ENCODE measurements at regions not wholly inside any gene's neighbourhood (a gene's known extent, or its start where the extent isn't known, plus 50 kb on each side); places are given as distances from the start of the nearest gene placed in this dataset.

DNA sequence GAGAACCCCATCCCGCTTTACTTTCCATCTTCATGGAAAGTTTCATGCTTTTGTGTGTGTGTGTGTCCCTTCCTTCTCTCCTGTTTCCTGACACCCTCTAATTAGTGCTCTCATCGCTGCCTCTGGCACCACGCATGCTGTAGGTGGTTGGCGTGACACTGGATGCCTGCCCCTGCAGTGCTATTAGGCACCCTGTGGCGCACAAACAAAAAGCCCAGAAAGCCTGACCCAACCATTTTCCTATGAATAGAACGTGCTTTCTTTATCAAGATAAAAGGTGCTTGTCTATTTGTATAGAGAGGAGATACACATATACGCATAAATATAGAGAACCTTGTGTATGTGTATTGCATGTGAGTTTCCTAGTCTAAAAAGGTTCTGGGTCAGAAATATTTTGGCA, 120.8 kb upstream of the CDCA7L start:
- POLR2A ChIA-PET: no interaction called here
- 18% methylated on average over 7 of the region's 7 CpGs for WGBS (ENCODE audit: low lambda C conversion rate)
- TF ChIP-seq GABPA (IDR thresholded peaks at IDR 0.05; ENCODE audit: low read depth) (no peak), EZH2phosphoT487 (IDR thresholded peaks at IDR 0.05; ENCODE audit: borderline replicate concordance, low read depth) (no peak), FOXM1 (IDR thresholded peaks at IDR 0.05; ENCODE audit: low read depth) (no peak), NFIC (IDR thresholded peaks at IDR 0.05; ENCODE audit: borderline replicate concordance) (no peak)
- TF ChIP-seq, protein P1, sequence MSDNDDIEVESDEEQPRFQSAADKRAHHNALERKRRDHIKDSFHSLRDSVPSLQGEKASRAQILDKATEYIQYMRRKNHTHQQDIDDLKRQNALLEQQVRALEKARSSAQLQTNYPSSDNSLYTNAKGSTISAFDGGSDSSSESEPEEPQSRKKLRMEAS (IDR thresholded peaks at IDR 0.05; ENCODE audit: low read depth): no peak
- TF ChIP-seq, protein P2, sequence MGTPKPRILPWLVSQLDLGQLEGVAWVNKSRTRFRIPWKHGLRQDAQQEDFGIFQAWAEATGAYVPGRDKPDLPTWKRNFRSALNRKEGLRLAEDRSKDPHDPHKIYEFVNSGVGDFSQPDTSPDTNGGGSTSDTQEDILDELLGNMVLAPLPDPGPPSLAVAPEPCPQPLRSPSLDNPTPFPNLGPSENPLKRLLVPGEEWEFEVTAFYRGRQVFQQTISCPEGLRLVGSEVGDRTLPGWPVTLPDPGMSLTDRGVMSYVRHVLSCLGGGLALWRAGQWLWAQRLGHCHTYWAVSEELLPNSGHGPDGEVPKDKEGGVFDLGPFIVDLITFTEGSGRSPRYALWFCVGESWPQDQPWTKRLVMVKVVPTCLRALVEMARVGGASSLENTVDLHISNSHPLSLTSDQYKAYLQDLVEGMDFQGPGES (IDR thresholded peaks at IDR 0.05; ENCODE audit: low read depth, low read length): no peak

DNA sequence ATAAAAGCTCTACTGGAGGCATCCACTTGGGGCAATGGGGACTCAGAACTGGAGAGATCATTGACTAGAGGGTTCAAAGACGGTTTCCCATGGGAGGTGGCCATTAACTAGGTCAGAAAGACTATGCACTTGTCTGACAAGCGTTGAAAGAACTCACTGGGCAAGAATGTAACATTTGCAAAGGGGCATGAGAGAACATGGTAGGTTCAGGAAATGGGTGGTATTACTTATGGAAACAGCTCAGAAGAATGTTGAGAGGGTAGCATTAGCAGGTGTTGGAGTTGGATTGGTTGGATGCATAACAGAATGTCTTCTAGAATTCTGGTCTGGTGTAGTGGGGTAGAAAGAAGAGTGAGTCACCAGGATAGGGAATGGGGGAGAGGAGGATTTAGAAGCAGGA, 119.1 kb upstream of the CDCA7L start:
- POLR2A ChIA-PET: no interaction called here
- H3K4me3 ChIP-seq (ENCODE audit: low read depth in 2 of 2, low read length in 1 of 2): no peak overlapping the region
- CTCF ChIA-PET: interaction anchor here (7.1 kb wide), 1 partner anchor 19 kb away, joined by 53 read pairs; no protein-coding TSS in a partner anchor
- H3K36me3 ChIP-seq (replicated peaks in 1 of 2; ENCODE audit: control insufficient read depth in 1 of 2, insufficient read depth in 2 of 2, low read length in 1 of 2): no peaks in the 10 kb centered on the region
- H3K27me3 ChIP-seq (ENCODE audit: insufficient read depth): peaks cover 36% of the 10 kb centered on the region; the same call in 1 of the 2 replicates
- H3K9ac ChIP-seq: no peak overlapping the region
- no peaks in the 10 kb centered on the region for H3K79me2 ChIP-seq (ENCODE audit: insufficient read depth)
- no peaks in the 10 kb centered on the region for H3K4me1 ChIP-seq (ENCODE audit: control insufficient read depth in 1 of 2, insufficient read depth in 2 of 2, low read depth in 1 of 2, low read length in 1 of 2)
- no peaks in the 10 kb centered on the region for H3K9me3 ChIP-seq
- H3K9me2 ChIP-seq: no peaks in the 10 kb centered on the region
- H3F3A ChIP-seq (replicated peaks; ENCODE audit: insufficient read depth): no peaks in the 10 kb centered on the region
- TF ChIP-seq GABPA (IDR thresholded peaks at IDR 0.05; ENCODE audit: low read depth) (no peak), NRF1 (IDR thresholded peaks at IDR 0.05; ENCODE audit: low read depth, low read length) (no peak), ELF1 (IDR thresholded peaks at IDR 0.05) (no peak), EZH2phosphoT487 (IDR thresholded peaks at IDR 0.05; ENCODE audit: borderline replicate concordance, low read depth) (no peak), FOSL2 (IDR thresholded peaks at IDR 0.05; ENCODE audit: borderline replicate concordance, low read depth) (no peak), SIN3A (IDR thresholded peaks at IDR 0.05; ENCODE audit: borderline replicate concordance, low read depth, low read length) (no peak), SMC3 (IDR thresholded peaks at IDR 0.05; ENCODE audit: low read depth, low read length) (no peak), YY1 (IDR thresholded peaks at IDR 0.05; ENCODE audit: low read depth) (no peak), TAF1 (IDR thresholded peaks at IDR 0.05; ENCODE audit: borderline replicate concordance, low read depth, low read length) (no peak), RAD21 (IDR thresholded peaks at IDR 0.05; ENCODE audit: low read length) (no peak), RXRA (IDR thresholded peaks at IDR 0.05; ENCODE audit: borderline replicate concordance, low read depth) (no peak), FOXJ3 (CRISPR knock-in tag; IDR thresholded peaks at IDR 0.05) (no peak)
- TF ChIP-seq, protein P2 (IDR thresholded peaks at IDR 0.05; ENCODE audit: low read depth, low read length): no peak
- TF ChIP-seq, protein P3, sequence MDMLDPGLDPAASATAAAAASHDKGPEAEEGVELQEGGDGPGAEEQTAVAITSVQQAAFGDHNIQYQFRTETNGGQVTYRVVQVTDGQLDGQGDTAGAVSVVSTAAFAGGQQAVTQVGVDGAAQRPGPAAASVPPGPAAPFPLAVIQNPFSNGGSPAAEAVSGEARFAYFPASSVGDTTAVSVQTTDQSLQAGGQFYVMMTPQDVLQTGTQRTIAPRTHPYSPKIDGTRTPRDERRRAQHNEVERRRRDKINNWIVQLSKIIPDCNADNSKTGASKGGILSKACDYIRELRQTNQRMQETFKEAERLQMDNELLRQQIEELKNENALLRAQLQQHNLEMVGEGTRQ (IDR thresholded peaks at IDR 0.05; ENCODE audit: borderline replicate concordance, low read depth, low read length): no peak
- TF ChIP-seq, protein P4, sequence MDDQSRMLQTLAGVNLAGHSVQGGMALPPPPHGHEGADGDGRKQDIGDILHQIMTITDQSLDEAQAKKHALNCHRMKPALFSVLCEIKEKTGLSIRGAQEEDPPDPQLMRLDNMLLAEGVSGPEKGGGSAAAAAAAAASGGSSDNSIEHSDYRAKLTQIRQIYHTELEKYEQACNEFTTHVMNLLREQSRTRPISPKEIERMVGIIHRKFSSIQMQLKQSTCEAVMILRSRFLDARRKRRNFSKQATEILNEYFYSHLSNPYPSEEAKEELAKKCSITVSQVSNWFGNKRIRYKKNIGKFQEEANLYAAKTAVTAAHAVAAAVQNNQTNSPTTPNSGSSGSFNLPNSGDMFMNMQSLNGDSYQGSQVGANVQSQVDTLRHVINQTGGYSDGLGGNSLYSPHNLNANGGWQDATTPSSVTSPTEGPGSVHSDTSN (IDR thresholded peaks at IDR 0.05): no peak
- no peak overlapping the region for H3K4me2 ChIP-seq
- WGBS (ENCODE audit: low lambda C conversion rate): 3% methylated on average over 2 of the region's 2 CpGs
- DNase-seq: no peak
- no peak overlapping the region for H2AFZ ChIP-seq (ENCODE audit: low read depth)
- no peak overlapping the region for H3K27ac ChIP-seq (ENCODE audit: low read depth in 2 of 2, low read length in 1 of 2)
- no peaks in the 10 kb centered on the region for H4K20me1 ChIP-seq (ENCODE audit: insufficient read depth)

More for the DNA sequence above, 120.8 kb upstream of the CDCA7L start:
- H3K9ac ChIP-seq: no peak overlapping the region
- no peak overlapping the region for H2AFZ ChIP-seq (ENCODE audit: low read depth)
- no peak for DNase-seq
- no peaks in the 10 kb centered on the region for H4K20me1 ChIP-seq (ENCODE audit: insufficient read depth)
- no peaks in the 10 kb centered on the region for H3K9me2 ChIP-seq
- H3K79me2 ChIP-seq (ENCODE audit: insufficient read depth): no peaks in the 10 kb centered on the region
- H3K4me3 ChIP-seq (ENCODE audit: low read depth in 2 of 2, low read length in 1 of 2): no peak overlapping the region
- no peak overlapping the region for H3K4me2 ChIP-seq
- no peaks in the 10 kb centered on the region for H3K9me3 ChIP-seq
- H3K27me3 ChIP-seq (ENCODE audit: insufficient read depth): peaks cover 28% of the 10 kb centered on the region; the same call in 1 of the 2 replicates
- H3K27ac ChIP-seq (ENCODE audit: low read depth in 2 of 2, low read length in 1 of 2): no peak overlapping the region
- H3F3A ChIP-seq (replicated peaks; ENCODE audit: insufficient read depth): no peaks in the 10 kb centered on the region
- no peaks in the 10 kb centered on the region for H3K36me3 ChIP-seq (replicated peaks in 1 of 2; ENCODE audit: control insufficient read depth in 1 of 2, insufficient read depth in 2 of 2, low read length in 1 of 2)
- CTCF ChIA-PET: interaction anchor here (1.4 to 7.1 kb wide), 3 partner anchors 11 to 493 kb away, joined by 3 to 53 read pairs (median 5); no protein-coding TSS in a partner anchor
- H3K4me1 ChIP-seq (ENCODE audit: control insufficient read depth in 1 of 2, insufficient read depth in 2 of 2, low read depth in 1 of 2, low read length in 1 of 2): no peaks in the 10 kb centered on the region
